ENCODE measurements at regions not wholly inside any gene's neighbourhood (a gene's known extent, or its start where the extent isn't known, plus 50 kb on each side); places are given as distances from the start of the nearest gene placed in this dataset.

DNA sequence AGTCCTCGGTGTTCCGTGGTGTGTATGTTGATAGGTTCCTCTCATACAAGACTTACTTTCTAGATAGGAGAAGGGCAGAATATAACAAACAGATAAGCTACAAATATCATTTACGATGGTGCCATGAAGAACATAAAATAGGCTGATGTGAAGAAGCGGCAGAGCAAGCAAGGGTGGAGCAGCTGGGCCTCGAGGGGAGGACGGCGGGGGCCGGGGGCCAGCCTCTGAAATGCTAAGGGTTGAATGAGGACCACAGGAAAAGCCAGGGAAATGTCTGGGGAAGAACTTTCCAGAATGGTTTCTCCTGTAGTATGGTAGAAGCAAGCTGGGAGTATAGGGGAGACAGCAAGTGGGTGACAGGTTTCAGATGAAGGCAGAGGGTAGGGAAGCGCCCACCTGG is 529.5 kb downstream of the LIG4 start:
- Mint-ChIP-seq H3K27ac (no peak overlapping the region), H3K4me3 (no peak overlapping the region), H3K36me3 (ENCODE audit: low read depth) (no peaks in the 10 kb centered on the region), H3K9me3 (no peaks in the 10 kb centered on the region), H3K27me3 (ENCODE audit: insufficient read depth) (peaks cover 26% of the 10 kb centered on the region), H3K4me1 (peaks cover 2% of the 10 kb centered on the region)
- H3K4me1 ChIP-seq (ENCODE audit: control insufficient read depth, insufficient read depth, low read length), result no peaks in the 10 kb centered on the region
- DNase-seq, result no peak
- H3K9ac ChIP-seq (ENCODE audit: extremely low read depth, low read length, poor library complexity, severe bottlenecking), result no peak overlapping the region
- H3K4me3 ChIP-seq (ENCODE audit: low read length), result no peak overlapping the region
- peaks cover 17% of the 10 kb centered on the region for H3K27me3 ChIP-seq (ENCODE audit: control insufficient read depth, insufficient read depth, low read length, poor library complexity, severe bottlenecking)
- 92 to 93% methylated on average over 5 to 9 of the region's 9 CpGs for WGBS, 2 experiments (ENCODE audit: insufficient coverage in 1 of 2, insufficient read length in 1 of 2)
- TF ChIP-seq, protein P1, sequence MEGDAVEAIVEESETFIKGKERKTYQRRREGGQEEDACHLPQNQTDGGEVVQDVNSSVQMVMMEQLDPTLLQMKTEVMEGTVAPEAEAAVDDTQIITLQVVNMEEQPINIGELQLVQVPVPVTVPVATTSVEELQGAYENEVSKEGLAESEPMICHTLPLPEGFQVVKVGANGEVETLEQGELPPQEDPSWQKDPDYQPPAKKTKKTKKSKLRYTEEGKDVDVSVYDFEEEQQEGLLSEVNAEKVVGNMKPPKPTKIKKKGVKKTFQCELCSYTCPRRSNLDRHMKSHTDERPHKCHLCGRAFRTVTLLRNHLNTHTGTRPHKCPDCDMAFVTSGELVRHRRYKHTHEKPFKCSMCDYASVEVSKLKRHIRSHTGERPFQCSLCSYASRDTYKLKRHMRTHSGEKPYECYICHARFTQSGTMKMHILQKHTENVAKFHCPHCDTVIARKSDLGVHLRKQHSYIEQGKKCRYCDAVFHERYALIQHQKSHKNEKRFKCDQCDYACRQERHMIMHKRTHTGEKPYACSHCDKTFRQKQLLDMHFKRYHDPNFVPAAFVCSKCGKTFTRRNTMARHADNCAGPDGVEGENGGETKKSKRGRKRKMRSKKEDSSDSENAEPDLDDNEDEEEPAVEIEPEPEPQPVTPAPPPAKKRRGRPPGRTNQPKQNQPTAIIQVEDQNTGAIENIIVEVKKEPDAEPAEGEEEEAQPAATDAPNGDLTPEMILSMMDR (conservative IDR thresholded peaks at IDR 0.05), result no peak
- H3K9me3 ChIP-seq (ENCODE audit: control insufficient read depth, low read length), result peaks cover 1% of the 10 kb centered on the region
- no peak overlapping the region for H3K27ac ChIP-seq (ENCODE audit: low read depth, low read length)
- no peaks in the 10 kb centered on the region for H3K36me3 ChIP-seq (ENCODE audit: control insufficient read depth, insufficient read depth, low read length)

DNA sequence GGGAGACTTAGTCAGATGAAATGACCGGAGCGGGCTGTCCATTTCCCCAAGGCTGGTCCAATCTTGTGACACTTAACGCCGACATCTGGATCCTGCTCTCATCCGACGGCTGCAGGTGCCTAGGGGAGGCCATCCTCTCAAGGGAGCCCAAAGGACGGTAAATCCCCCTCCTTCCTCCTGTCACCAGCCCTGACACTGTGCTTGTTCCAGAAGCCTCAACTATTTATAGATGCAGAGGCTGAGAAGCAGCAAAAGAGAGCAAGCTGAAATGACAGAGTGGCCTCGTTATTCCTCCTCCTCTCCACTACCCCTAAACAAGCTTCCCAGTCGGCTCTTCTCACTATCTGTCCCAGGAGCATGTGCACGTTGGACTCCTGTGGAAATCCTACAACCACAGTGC is 533.7 kb downstream of the LIG4 start:
- peaks cover 32% of the 10 kb centered on the region for H3K27me3 Mint-ChIP-seq (ENCODE audit: insufficient read depth)
- peaks cover 24% of the 10 kb centered on the region for H3K27me3 ChIP-seq (ENCODE audit: control insufficient read depth, insufficient read depth, low read length, poor library complexity, severe bottlenecking)
- no peaks in the 10 kb centered on the region for H3K36me3 Mint-ChIP-seq (ENCODE audit: low read depth)
- H3K4me3 Mint-ChIP-seq, result no peak overlapping the region
- H3K4me3 ChIP-seq (ENCODE audit: low read length), result no peak overlapping the region
- H3K36me3 ChIP-seq (ENCODE audit: control insufficient read depth, insufficient read depth, low read length), result no peaks in the 10 kb centered on the region
- DNase-seq, result no peak
- H3K4me1 Mint-ChIP-seq, result peaks cover 8% of the 10 kb centered on the region
- 79% methylated on average over 8 to 10 of the region's 10 CpGs for WGBS, 2 experiments (ENCODE audit: insufficient coverage in 1 of 2, insufficient read length in 1 of 2)
- TF ChIP-seq, protein P1 (conservative IDR thresholded peaks at IDR 0.05), result no peak
- H3K27ac ChIP-seq (ENCODE audit: low read depth, low read length), result no peak overlapping the region
- no peak overlapping the region for H3K27ac Mint-ChIP-seq
- no peaks in the 10 kb centered on the region for H3K9me3 Mint-ChIP-seq
- H3K9ac ChIP-seq (ENCODE audit: extremely low read depth, low read length, poor library complexity, severe bottlenecking), result no peak overlapping the region
- H3K4me1 ChIP-seq (ENCODE audit: control insufficient read depth, insufficient read depth, low read length), result no peaks in the 10 kb centered on the region
- no peaks in the 10 kb centered on the region for H3K9me3 ChIP-seq (ENCODE audit: control insufficient read depth, low read length)

DNA sequence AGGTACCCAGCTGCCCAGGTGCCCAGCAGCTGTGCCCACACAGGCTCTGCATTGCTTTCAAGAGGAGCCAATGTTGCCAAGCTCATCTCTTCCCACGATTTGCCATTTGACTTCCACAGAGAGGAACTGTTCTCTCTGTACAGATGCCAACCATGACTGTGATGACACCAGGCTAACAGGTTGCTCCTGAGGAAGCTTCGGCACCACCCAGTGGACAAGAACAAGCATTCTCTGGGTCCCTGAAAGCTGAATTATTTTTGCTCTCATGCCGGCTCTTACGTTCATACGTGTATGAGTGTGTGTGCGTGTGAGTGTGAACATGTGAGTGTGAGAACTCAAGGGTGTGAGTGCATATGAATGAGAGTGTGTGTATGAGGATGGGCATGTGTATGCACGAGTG is 535.2 kb downstream of the LIG4 start:
- H3K36me3 Mint-ChIP-seq (ENCODE audit: low read depth), result no peaks in the 10 kb centered on the region
- peaks cover 38% of the 10 kb centered on the region for H3K27me3 Mint-ChIP-seq (ENCODE audit: insufficient read depth)
- no peak overlapping the region for H3K27ac Mint-ChIP-seq
- Histone ChIP-seq H3K27ac (ENCODE audit: low read depth, low read length) (no peak overlapping the region), H3K36me3 (ENCODE audit: control insufficient read depth, insufficient read depth, low read length) (no peaks in the 10 kb centered on the region), H3K9ac (ENCODE audit: extremely low read depth, low read length, poor library complexity, severe bottlenecking) (no peak overlapping the region), H3K27me3 (ENCODE audit: control insufficient read depth, insufficient read depth, low read length, poor library complexity, severe bottlenecking) (peaks cover 37% of the 10 kb centered on the region), H3K9me3 (ENCODE audit: control insufficient read depth, low read length) (no peaks in the 10 kb centered on the region), H3K4me1 (ENCODE audit: control insufficient read depth, insufficient read depth, low read length) (no peaks in the 10 kb centered on the region), H3K4me3 (ENCODE audit: low read length) (no peak overlapping the region)
- WGBS, 2 experiments (ENCODE audit: insufficient coverage in 1 of 2, insufficient read length in 1 of 2), result 77 to 78% methylated on average over 6 to 7 of the region's 7 CpGs
- TF ChIP-seq, protein P1 (conservative IDR thresholded peaks at IDR 0.05), result peak; percentile 61
- no peak overlapping the region for H3K4me3 Mint-ChIP-seq
- H3K4me1 Mint-ChIP-seq, result peaks cover 12% of the 10 kb centered on the region
- no peak for DNase-seq
- no peaks in the 10 kb centered on the region for H3K9me3 Mint-ChIP-seq
